HG02870 (cell line): ENCODE measurements at regions not wholly inside any gene's neighbourhood (a gene's known extent, or its start where the extent isn't known, plus 50 kb on each side); places are given as distances from the start of the nearest gene placed in this dataset.
"Not testable (repeated sequence)": the region's sequence is repeated elsewhere in the genome, so short reads cannot be mapped to it uniquely, and the experiment has no call there.

Experiments used
- ATAC-seq: cut with Tn5 transposase; IDR thresholded peaks from one replicate; pipeline ENCODE4 v1.9.1; 2021; ENCODE audit warnings: mild to moderate bottlenecking, moderate library complexity; ENCODE audit not compliant: unreplicated experiment

GRCh38 chr6:154598399-154598798 lies 87.9 kb upstream of the CNKSR3 start:
- ATAC-seq, result no peak

- no peak for ATAC-seq
Measured at GRCh38 chr6:154602296-154602695, 91.8 kb upstream of the CNKSR3 start.

GRCh38 chr6:154602708-154603107 lies 92.2 kb upstream of the CNKSR3 start:
- no peak for ATAC-seq

- ATAC-seq, result peak; percentile 23
Measured at GRCh38 chr6:154604119-154604518, 93.6 kb upstream of the CNKSR3 start.

- ATAC-seq, result peak; percentile 58
Measured at GRCh38 chr6:154605178-154605881, 94.8 kb upstream of the CNKSR3 start.

- no peak for ATAC-seq
Measured at GRCh38 chr6:154605882-154606370, 95.4 kb upstream of the CNKSR3 start.

GRCh38 chr6:154606457-154606856 lies 96.0 kb upstream of the CNKSR3 start:
- peak; percentile 77 for ATAC-seq

GRCh38 chr6:154606860-154607259 lies 96.4 kb upstream of the CNKSR3 start:
- ATAC-seq, result no peak

GRCh38 chr6:154611241-154611640 lies 100.8 kb upstream of the CNKSR3 start:
- peak; percentile 40 for ATAC-seq

GRCh38 chr6:154611847-154612246 lies 101.4 kb upstream of the CNKSR3 start:
- ATAC-seq, result no peak

GRCh38 chr6:154613137-154613676 lies 102.7 kb upstream of the CNKSR3 start:
- no peak for ATAC-seq

GRCh38 chr6:154614101-154614500 lies 103.6 kb upstream of the CNKSR3 start:
- ATAC-seq, result no peak

- ATAC-seq, result no peak
Measured at GRCh38 chr6:154614641-154615040, 104.2 kb upstream of the CNKSR3 start.

- no peak for ATAC-seq
Measured at GRCh38 chr6:154615483-154616025, 105.1 kb upstream of the CNKSR3 start.

- ATAC-seq, result no peak
Measured at GRCh38 chr6:154617175-154617574, 106.7 kb upstream of the CNKSR3 start.

GRCh38 chr6:154619146-154619545 lies 108.7 kb upstream of the CNKSR3 start:
- no peak for ATAC-seq

GRCh38 chr6:154621686-154622085 lies 111.2 kb upstream of the CNKSR3 start:
- ATAC-seq, result no peak

- ATAC-seq, result no peak
Measured at GRCh38 chr6:154622618-154623336, 110.4 kb upstream of the SCAF8 start.

GRCh38 chr6:154623391-154623790 lies 109.8 kb upstream of the SCAF8 start:
- ATAC-seq, result no peak

- ATAC-seq, result no peak
Measured at GRCh38 chr6:154624038-154624599, 109.1 kb upstream of the SCAF8 start.

- not testable (repeated sequence) for ATAC-seq
Measured at GRCh38 chr6:154624727-154625126, 108.5 kb upstream of the SCAF8 start.
